Caco-2 (cell line): ENCODE measurements at regions not wholly inside any gene's neighbourhood (a gene's known extent, or its start where the extent isn't known, plus 50 kb on each side); places are given as distances from the start of the nearest gene placed in this dataset.
"Not testable (repeated sequence)": the region's sequence is repeated elsewhere in the genome, so short reads cannot be mapped to it uniquely, and the experiment has no call there.

Experiments
- BruUV-seq: library from RNA; stranded (reverse); fragments of 400-500 nt; replicated peaks from 2 replicates; lab custom pipeline; 2021; lab: Mats Ljungman, UMichigan
- CTCF ChIA-PET: fragments of 300-600 bp; sonication (Branson Sonifier 250); formaldehyde crosslinking; loops from one replicate; lab custom pipeline; 2022; ENCODE audit warnings: antibody characterized with exemption; lab: Charles Lee
- POLR2A ChIA-PET: fragments of 300-600 bp; sonication (Branson Sonifier 250); formaldehyde crosslinking; loops from one replicate; lab custom pipeline; 2022; ENCODE audit warnings: antibody characterized with exemption; lab: Charles Lee
- DNase-seq, 2 experiments: peaks; one replicate each; pipeline versions ENCODE4 v3.0.0 to v3.0.0-alpha.2; 2020 to 2022
- H3K27me3 ChIP-seq: replicated peaks from 2 replicates; pipeline ENCODE4 v1.6.0; 2011; ENCODE audit warnings: low read length; ENCODE audit not compliant: control insufficient read depth, insufficient read depth
- H3K36me3 ChIP-seq: 2 replicates; pipeline ENCODE4 v1.5.1; 2011; ENCODE audit warnings: low read length; ENCODE audit not compliant: control insufficient read depth, insufficient read depth
- H3K4me1 ChIP-seq: fragments of 250-450 bp; sonication (Bioruptor Pico); 2 replicates; pipeline ENCODE4 v1.5.1; 2020; ENCODE audit warnings: mild to moderate bottlenecking
- H3K4me3 ChIP-seq: 2 replicates; pipeline ENCODE4 v1.5.1; 2011; ENCODE audit warnings: low read depth, mild to moderate bottlenecking, control low read depth, low read length
- H3K9me3 ChIP-seq: fragments of 250-450 bp; sonication (Bioruptor Pico); 2 replicates; pipeline ENCODE4 v1.5.1; 2020; ENCODE audit warnings: mild to moderate bottlenecking, moderate library complexity
- H3K27ac Mint-ChIP-seq: one replicate; pipeline ENCODE4 v1.8.0; 2022; ENCODE audit warnings: mixed read lengths; ENCODE audit not compliant: unreplicated experiment
- H3K27me3 Mint-ChIP-seq: one replicate; pipeline ENCODE4 v1.8.0; 2022; ENCODE audit warnings: mixed read lengths; ENCODE audit not compliant: insufficient read depth, unreplicated experiment
- H3K36me3 Mint-ChIP-seq: one replicate; pipeline ENCODE4 v1.8.0; 2022; ENCODE audit warnings: mild to moderate bottlenecking, mixed read lengths; ENCODE audit not compliant: insufficient read depth, unreplicated experiment
- H3K4me1 Mint-ChIP-seq: one replicate; pipeline ENCODE4 v1.8.0; 2022; ENCODE audit warnings: low read depth, mixed read lengths; ENCODE audit not compliant: unreplicated experiment
- H3K4me3 Mint-ChIP-seq: one replicate; pipeline ENCODE4 v1.8.0; 2022; ENCODE audit warnings: mild to moderate bottlenecking, moderate library complexity, mixed read lengths; ENCODE audit not compliant: unreplicated experiment
- H3K9me3 Mint-ChIP-seq: one replicate; pipeline ENCODE4 v1.8.0; 2022; ENCODE audit warnings: mixed read lengths; ENCODE audit not compliant: unreplicated experiment
- CTCF ChIP-seq, 2 experiments: fragments of 200-600 bp in 1 of 2; IDR thresholded peaks; 1 replicate in 1 of 2; 2 replicates in 1 of 2; pipeline versions ENCODE4 v1.5.1 to v1.8.0; 2011 to 2022; ENCODE audit warnings: antibody characterized with exemption in 1 of 2, control low read depth in 1 of 2, inconsistent platforms in 1 of 2, low read depth in 1 of 2, low read length in 1 of 2, mild to moderate bottlenecking in 1 of 2, moderate library complexity in 1 of 2; ENCODE audit not compliant: insufficient read depth in 1 of 2, severe bottlenecking in 1 of 2, unreplicated experiment in 1 of 2
- intact Hi-C: fragments of 100-400 bp; cut with micrococcal nuclease; formaldehyde crosslinking; loops from one replicate; pipeline ENCODE4 v1.10.0; 2022; ENCODE audit not compliant: unreplicated experiment

- BruUV-seq, H3K4me3 ChIP-seq, H3K27ac Mint-ChIP-seq, H3K4me1 Mint-ChIP-seq, H3K9me3 Mint-ChIP-seq, CTCF ChIA-PET, intact Hi-C loops, H3K4me1 ChIP-seq, H3K36me3 Mint-ChIP-seq, POLR2A ChIA-PET, H3K4me3 Mint-ChIP-seq, H3K36me3 ChIP-seq, DNase-seq, H3K27me3 ChIP-seq, H3K9me3 ChIP-seq, H3K27me3 Mint-ChIP-seq: not testable (repeated sequence)
Observed at GRCh38 chr15:24139622-24140021, 452.5 kb upstream of the NDN start.

DNA sequence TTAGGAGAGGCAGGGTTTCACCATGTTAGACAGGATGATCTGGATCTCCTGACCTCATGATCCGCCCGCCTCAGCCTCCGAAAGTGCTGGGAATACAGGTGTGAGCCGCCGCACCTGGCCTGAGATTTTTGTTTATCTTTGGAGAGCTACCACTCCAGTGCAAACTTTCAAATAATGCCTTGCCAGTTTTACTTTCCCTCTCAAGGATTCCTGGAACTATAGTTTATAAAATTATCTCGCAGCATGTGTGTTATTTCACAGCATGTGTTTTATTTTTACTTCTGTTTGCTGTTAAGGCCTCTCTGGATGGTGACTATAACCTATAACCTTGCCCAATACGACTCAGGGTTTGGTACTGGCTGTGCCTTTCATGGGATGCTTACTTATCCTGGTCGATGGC lies 458.0 kb upstream of the NDN start:
- H3K4me1 Mint-ChIP-seq, H3K9me3 Mint-ChIP-seq, H3K4me1 ChIP-seq, H3K27ac Mint-ChIP-seq, intact Hi-C loops, H3K9me3 ChIP-seq, CTCF ChIA-PET, BruUV-seq, H3K27me3 ChIP-seq, H3K36me3 ChIP-seq, H3K36me3 Mint-ChIP-seq, POLR2A ChIA-PET, H3K27me3 Mint-ChIP-seq, H3K4me3 Mint-ChIP-seq, DNase-seq, H3K4me3 ChIP-seq: not testable (repeated sequence)

DNA sequence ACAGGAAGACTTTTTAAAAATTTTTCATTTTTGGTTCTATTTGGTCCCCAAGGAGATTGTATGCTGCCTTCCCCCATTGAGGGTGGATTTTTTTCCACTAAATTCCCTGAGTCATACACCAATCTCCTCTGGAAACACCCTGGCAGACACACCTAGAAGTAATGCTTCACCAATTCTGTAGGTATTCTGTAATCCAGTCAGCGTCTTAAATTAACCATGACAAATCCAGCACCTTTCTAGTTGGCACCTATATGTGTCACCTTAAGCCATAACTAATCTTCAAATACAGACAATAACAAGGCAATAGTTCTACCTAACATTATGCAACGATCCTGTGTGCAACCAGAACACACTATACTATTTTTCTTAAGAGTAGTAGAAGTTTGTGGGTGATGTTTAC lies 459.1 kb upstream of the NDN start:
- Histone ChIP-seq H3K36me3 (no peaks in the 10 kb centered on the region), H3K4me1 (no peaks in the 10 kb centered on the region), H3K9me3 (no peaks in the 10 kb centered on the region), H3K27me3 (no peaks in the 10 kb centered on the region), H3K4me3 (no peak overlapping the region)
- Mint-ChIP-seq H3K9me3 (no peaks in the 10 kb centered on the region), H3K27me3 (no peaks in the 10 kb centered on the region), H3K4me3 (no peak overlapping the region), H3K4me1 (no peaks in the 10 kb centered on the region), H3K36me3 (no peaks in the 10 kb centered on the region), H3K27ac (no peak overlapping the region)
- no peak for TF ChIP-seq CTCF (IDR thresholded peaks at IDR 0.05; ENCODE audit: insufficient read depth in 1 of 2, low read depth in 1 of 2, low read length in 1 of 2, severe bottlenecking in 1 of 2, unreplicated experiment in 1 of 2)
- POLR2A ChIA-PET = no interaction called here
- CTCF ChIA-PET = no interaction called here
- BruUV-seq = no TSS peak
- DNase-seq = no peak
- intact Hi-C loops = no loop called here

- ChIA-PET CTCF (no interaction called here), POLR2A (no interaction called here)
- Histone ChIP-seq H3K36me3 (no peaks in the 10 kb centered on the region), H3K9me3 (no peaks in the 10 kb centered on the region), H3K4me1 (no peaks in the 10 kb centered on the region), H3K4me3 (no peak overlapping the region), H3K27me3 (no peaks in the 10 kb centered on the region)
- Mint-ChIP-seq H3K27ac (no peak overlapping the region), H3K4me3 (no peak overlapping the region), H3K4me1 (no peaks in the 10 kb centered on the region), H3K36me3 (no peaks in the 10 kb centered on the region), H3K27me3 (no peaks in the 10 kb centered on the region), H3K9me3 (no peaks in the 10 kb centered on the region)
- TF ChIP-seq CTCF (IDR thresholded peaks at IDR 0.05; ENCODE audit: insufficient read depth in 1 of 2, low read depth in 1 of 2, low read length in 1 of 2, severe bottlenecking in 1 of 2, unreplicated experiment in 1 of 2) = no peak
- intact Hi-C loops = no loop called here
- no TSS peak for BruUV-seq
- DNase-seq = no peak
Observed at GRCh38 chr15:24150542-24150941, 463.4 kb upstream of the NDN start.

DNA sequence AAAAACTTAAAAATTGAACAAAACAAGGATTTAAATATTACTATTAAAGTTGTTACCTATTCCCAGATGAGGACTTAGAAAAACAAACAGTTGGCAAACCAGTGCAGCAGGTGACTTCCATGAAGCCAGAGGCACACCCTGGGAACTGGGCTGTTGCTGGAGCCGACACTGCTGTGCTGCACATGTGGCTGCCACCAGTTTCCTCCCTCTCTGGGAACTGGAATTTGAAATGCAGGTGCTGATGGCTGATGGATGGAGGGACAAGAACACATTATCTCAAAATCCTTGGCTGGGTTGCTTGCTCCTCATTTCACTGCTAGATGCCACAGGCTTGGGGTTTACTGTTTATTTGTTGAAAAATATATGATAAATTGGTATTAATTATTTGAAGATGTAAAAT lies 471.2 kb upstream of the NDN start:
- CTCF ChIA-PET, H3K4me3 ChIP-seq, BruUV-seq, H3K27me3 ChIP-seq, intact Hi-C loops, DNase-seq, H3K36me3 Mint-ChIP-seq, H3K9me3 Mint-ChIP-seq, H3K4me3 Mint-ChIP-seq, H3K27me3 Mint-ChIP-seq, H3K4me1 Mint-ChIP-seq, POLR2A ChIA-PET, H3K27ac Mint-ChIP-seq, H3K36me3 ChIP-seq, H3K9me3 ChIP-seq, H3K4me1 ChIP-seq: not testable (repeated sequence)

GRCh38 chr15:24165512-24165911 lies 478.4 kb upstream of the NDN start:
- H3K36me3 Mint-ChIP-seq, H3K9me3 Mint-ChIP-seq, H3K4me1 ChIP-seq, CTCF ChIA-PET, BruUV-seq, H3K9me3 ChIP-seq, H3K36me3 ChIP-seq, POLR2A ChIA-PET, H3K4me3 Mint-ChIP-seq, H3K27me3 ChIP-seq, H3K4me1 Mint-ChIP-seq, H3K4me3 ChIP-seq, H3K27ac Mint-ChIP-seq, H3K27me3 Mint-ChIP-seq, intact Hi-C loops, DNase-seq: not testable (repeated sequence)
